ENCODE measurements at regions not wholly inside any gene's neighbourhood (a gene's known extent, or its start where the extent isn't known, plus 50 kb on each side); places are given as distances from the start of the nearest gene placed in this dataset.

DNA sequence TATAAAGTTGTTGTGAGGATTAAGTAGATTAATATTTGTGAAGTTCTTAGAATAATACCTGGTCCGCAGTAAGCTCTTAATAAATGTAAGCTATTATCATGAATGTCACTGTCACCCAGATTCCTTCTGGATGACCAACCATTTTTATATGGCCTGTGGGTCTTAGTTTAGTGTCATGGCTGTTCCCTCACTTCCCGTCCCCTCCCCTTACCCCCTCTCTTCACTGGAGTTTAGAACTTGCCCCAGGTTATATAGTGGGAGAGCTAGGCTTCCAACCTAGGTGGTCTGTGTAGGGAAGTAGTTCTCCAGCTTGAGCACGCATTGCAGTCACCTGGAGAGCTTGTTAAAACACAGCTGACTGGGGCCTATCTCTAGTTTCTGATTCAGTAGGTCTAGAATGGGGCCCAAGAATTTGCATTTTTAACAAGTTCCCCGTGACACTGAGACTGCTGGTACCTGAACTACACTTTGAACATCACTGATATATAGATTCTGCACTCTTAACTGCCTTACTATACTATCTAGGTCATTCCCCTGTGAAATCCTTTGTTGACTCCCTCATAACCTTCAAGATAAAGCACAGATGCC lies 66.9 kb upstream of the PLAC1 start:
- TF ChIP-seq, protein P1, sequence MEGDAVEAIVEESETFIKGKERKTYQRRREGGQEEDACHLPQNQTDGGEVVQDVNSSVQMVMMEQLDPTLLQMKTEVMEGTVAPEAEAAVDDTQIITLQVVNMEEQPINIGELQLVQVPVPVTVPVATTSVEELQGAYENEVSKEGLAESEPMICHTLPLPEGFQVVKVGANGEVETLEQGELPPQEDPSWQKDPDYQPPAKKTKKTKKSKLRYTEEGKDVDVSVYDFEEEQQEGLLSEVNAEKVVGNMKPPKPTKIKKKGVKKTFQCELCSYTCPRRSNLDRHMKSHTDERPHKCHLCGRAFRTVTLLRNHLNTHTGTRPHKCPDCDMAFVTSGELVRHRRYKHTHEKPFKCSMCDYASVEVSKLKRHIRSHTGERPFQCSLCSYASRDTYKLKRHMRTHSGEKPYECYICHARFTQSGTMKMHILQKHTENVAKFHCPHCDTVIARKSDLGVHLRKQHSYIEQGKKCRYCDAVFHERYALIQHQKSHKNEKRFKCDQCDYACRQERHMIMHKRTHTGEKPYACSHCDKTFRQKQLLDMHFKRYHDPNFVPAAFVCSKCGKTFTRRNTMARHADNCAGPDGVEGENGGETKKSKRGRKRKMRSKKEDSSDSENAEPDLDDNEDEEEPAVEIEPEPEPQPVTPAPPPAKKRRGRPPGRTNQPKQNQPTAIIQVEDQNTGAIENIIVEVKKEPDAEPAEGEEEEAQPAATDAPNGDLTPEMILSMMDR (IDR thresholded peaks at IDR 0.05), result no peak
- TF ChIP-seq POLR2A (IDR thresholded peaks at IDR 0.05), result no peak
- ATAC-seq, result no peak
- no peak overlapping the region for H3K4me3 ChIP-seq

DNA sequence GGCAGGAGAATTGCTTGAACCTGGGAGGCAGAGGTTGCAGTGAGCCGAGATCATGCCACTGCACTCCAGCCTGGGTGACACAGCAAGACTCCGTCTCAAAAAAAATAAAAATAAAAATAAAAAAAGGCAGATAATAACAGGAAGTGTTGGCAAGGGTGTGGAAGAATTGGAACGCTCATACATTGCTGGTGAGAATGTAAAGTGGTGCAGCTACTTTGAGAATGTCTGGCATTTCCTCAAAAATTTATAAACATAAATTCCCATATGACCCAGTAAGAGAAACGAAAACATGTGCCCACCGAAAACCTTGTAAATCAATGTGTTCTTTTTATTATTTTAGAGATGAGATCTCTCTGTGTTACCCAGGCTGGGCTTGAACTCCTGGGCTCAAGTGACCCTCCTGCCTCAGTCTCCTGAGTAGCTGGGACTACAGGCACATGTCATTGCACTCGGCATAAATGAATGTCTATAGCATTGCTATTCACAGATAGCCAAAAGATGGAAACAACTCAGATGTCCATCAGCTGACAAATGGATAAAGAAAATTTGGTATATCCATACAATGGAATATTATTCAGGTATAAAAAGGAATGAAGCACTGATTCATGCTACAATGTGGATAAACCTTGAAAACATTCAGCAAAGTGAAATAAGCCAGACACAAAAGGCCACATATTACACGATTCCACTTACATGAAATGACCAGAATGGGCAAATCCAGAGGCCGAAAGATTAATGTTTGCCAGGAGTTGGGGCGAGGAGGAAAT lies 63.7 kb upstream of the PLAC1 start:
- TF ChIP-seq POLR2A (IDR thresholded peaks at IDR 0.05), result no peak
- TF ChIP-seq, protein P1 (IDR thresholded peaks at IDR 0.05), result no peak
- Histone ChIP-seq H3K36me3 (no peaks in the 10 kb centered on the region), H3K27ac (no peak overlapping the region), H3K27me3 (peaks cover 0 to 2% of the 10 kb centered on the region in 2 donors), H3K4me1 (no peaks in the 10 kb centered on the region), H3K4me3 (no peak overlapping the region), H3K9me3 (no peaks in the 10 kb centered on the region)
- DNase-seq, result no peak
- no peak for ATAC-seq
- 70% methylated on average over 9 of the region's 9 CpGs for WGBS (ENCODE audit: insufficient coverage, low coverage, low lambda C conversion rate, missing lambda C conversion rate)
- intact Hi-C loops (cut with DNase I), result no loop called here

More for the DNA sequence above, 66.9 kb upstream of the PLAC1 start:
- WGBS (ENCODE audit: insufficient coverage, low coverage, low lambda C conversion rate, missing lambda C conversion rate), result 25% methylated on average over 3 of the region's 4 CpGs
- no peak overlapping the region for H3K27ac ChIP-seq
- no peaks in the 10 kb centered on the region for H3K9me3 ChIP-seq
- DNase-seq, result no peak
- intact Hi-C loops (cut with DNase I), result no loop called here
- no peaks in the 10 kb centered on the region for H3K4me1 ChIP-seq
- no peaks in the 10 kb centered on the region for H3K36me3 ChIP-seq
- H3K27me3 ChIP-seq, result no peaks in the 10 kb centered on the region

DNA sequence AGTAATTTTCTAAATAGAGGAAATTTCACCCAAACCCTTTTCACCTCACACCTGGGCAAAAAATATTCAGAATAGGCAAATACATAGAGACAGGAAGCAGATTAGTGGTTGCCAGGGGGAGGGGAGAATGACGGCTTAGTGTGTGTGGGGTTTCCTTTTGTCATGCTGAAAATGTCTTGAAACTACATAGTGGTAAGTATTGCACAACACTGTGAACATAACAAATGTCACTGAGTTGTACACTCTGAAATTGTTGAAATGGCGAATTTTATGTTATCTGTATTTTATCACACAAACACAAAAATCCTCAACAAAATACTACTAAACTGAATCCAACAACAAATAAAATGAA lies 60.7 kb upstream of the PLAC1 start:
- TF ChIP-seq POLR2A (IDR thresholded peaks at IDR 0.05), result no peak
- TF ChIP-seq, protein P1 (IDR thresholded peaks at IDR 0.05), result no peak
- no peaks in the 10 kb centered on the region for H3K9me3 ChIP-seq
- 48% methylated on average over 2 of the region's 2 CpGs for WGBS (ENCODE audit: insufficient coverage, low coverage, low lambda C conversion rate, missing lambda C conversion rate)
- DNase-seq (no peak), ATAC-seq (no peak)
- H3K27ac ChIP-seq, result no peak overlapping the region
- intact Hi-C loops (cut with DNase I), result no loop called here
- peaks cover 0 to 6% of the 10 kb centered on the region in 2 donors for H3K27me3 ChIP-seq
- H3K4me3 ChIP-seq, result no peak overlapping the region
- no peaks in the 10 kb centered on the region for H3K36me3 ChIP-seq
- no peaks in the 10 kb centered on the region for H3K4me1 ChIP-seq

DNA sequence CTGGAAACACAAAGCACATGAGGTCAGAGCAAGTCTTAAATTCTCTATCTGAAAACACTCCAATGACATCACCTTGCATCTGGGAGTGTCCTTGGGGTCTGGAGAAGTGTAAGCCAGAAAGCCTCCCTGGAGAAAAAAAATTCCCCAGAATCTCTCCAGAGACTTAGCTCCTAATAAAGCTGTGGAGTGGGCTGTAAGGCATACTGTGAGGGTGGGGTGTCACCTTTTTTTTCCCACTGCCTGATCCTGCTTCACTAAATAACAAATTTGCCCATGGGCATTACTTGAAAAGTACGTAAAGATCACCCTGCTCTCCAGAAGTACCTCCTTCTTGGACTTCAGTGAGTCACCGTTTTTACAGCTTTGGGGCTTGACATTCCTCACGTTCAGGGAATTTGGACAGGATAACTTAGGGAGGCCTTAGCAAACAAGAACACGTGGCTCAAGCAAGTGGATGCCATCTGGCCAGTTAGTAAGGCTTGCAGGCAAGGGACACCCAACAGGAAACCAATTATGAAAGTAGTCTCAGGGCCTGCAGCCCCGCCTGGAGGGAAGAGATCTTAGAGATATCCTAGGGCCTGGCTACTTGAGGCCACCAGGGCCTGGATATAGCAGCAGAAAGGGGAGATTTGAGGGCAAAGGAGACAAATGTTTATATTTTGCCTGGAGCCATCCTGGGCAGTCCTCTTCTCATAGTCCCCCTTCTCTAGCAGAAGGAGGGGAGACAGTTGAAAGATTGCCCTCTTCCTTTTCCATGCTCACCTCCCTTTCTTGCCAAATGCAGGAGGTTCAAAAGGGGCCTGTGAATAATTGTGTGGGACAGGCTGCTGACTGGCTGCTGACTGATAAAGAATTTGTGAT lies 60.1 kb upstream of the PLAC1 start:
- intact Hi-C loops (cut with DNase I), result no loop called here
- Histone ChIP-seq H3K27ac (no peak overlapping the region), H3K9me3 (no peaks in the 10 kb centered on the region), H3K4me1 (no peaks in the 10 kb centered on the region), H3K27me3 (peaks cover 0 to 6% of the 10 kb centered on the region in 2 donors), H3K4me3 (no peak overlapping the region), H3K36me3 (no peaks in the 10 kb centered on the region)
- ATAC-seq (no peak), DNase-seq (no peak)
- TF ChIP-seq, protein P1 (IDR thresholded peaks at IDR 0.05), result no peak
- no peak for TF ChIP-seq POLR2A (IDR thresholded peaks at IDR 0.05)
- WGBS (ENCODE audit: insufficient coverage, low coverage, low lambda C conversion rate, missing lambda C conversion rate), result 60% methylated on average over 5 of the region's 5 CpGs

All from right lobe of liver (tissue), 6 donors.